H1 (cell line): ENCODE measurements at regions not wholly inside any gene's neighbourhood (a gene's known extent, or its start where the extent isn't known, plus 50 kb on each side); places are given as distances from the start of the nearest gene placed in this dataset.
"Not testable (repeated sequence)": the region's sequence is repeated elsewhere in the genome, so short reads cannot be mapped to it uniquely, and the experiment has no call there.

ENCODE experiments used
- CHD2 ChIP-seq: IDR thresholded peaks from 2 replicates; pipeline ENCODE4 v1.6.1; 2012; ENCODE audit warnings: low read length, improper control_type of control experiment
- FOSL1 ChIP-seq: IDR thresholded peaks from 2 replicates; pipeline ENCODE4 v1.6.1; 2011; ENCODE audit warnings: mild to moderate bottlenecking, low read depth, low read length, moderate library complexity; ENCODE audit not compliant: insufficient read depth
- KDM1A ChIP-seq: fragments of 200-600, 300-600 bp; sonication (generic); IDR thresholded peaks from 2 replicates; pipeline ENCODE4 v1.7.1; 2016; ENCODE audit warnings: mild to moderate bottlenecking, low read length, borderline replicate concordance
- POLR2A ChIP-seq, 2 experiments: IDR thresholded peaks; 1 replicate in 1 of 2; 2 replicates in 1 of 2; pipeline ENCODE4 v1.6.1; 2011; ENCODE audit warnings: low read depth in 2 of 2, low read length in 2 of 2, mild to moderate bottlenecking in 2 of 2; ENCODE audit errors: control extremely low read depth in 1 of 2
- POLR2AphosphoS5 ChIP-seq: IDR thresholded peaks from 2 replicates; pipeline ENCODE4 v1.6.1; 2011; ENCODE audit warnings: low read depth, low read length
- YY1 ChIP-seq: IDR thresholded peaks from 2 replicates; pipeline ENCODE4 v1.6.1; 2011; ENCODE audit warnings: low read depth, mild to moderate bottlenecking, low read length
- TF ChIP-seq, protein P1 (sequence below), 3 experiments: IDR thresholded peaks; 1 replicate in 2 of 3; 2 replicates in 1 of 3; pipeline versions ENCODE4 v1.5.1 to v1.6.1; 2011; ENCODE audit warnings: low read length in 3 of 3, mild to moderate bottlenecking in 3 of 3, inconsistent platforms in 2 of 3, low read depth in 1 of 3, moderate library complexity in 1 of 3; ENCODE audit not compliant: insufficient read depth in 1 of 3; ENCODE audit errors: control extremely low read depth in 1 of 3

DNA sequence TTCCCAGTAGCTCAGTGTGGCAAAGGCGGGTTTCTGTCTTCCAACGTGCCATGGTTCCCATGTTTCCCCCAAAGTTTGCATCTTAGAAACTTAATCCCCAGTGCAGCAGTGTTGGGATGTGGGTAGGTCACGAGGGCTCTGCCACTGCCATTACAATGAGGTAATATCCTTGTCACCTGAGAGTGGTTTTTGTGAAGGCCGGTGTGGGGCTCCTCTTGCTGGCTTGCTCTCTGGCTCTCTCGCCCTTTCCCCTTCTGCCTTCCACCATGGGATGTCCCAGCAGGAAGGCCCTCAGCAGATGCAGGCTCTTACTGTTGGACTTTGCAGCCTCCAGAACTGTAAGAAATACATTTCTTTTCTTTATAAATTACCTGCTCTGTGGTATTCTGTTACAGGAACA is 187.9 kb downstream of the OR4M2 start:
- TF ChIP-seq, protein P1, sequence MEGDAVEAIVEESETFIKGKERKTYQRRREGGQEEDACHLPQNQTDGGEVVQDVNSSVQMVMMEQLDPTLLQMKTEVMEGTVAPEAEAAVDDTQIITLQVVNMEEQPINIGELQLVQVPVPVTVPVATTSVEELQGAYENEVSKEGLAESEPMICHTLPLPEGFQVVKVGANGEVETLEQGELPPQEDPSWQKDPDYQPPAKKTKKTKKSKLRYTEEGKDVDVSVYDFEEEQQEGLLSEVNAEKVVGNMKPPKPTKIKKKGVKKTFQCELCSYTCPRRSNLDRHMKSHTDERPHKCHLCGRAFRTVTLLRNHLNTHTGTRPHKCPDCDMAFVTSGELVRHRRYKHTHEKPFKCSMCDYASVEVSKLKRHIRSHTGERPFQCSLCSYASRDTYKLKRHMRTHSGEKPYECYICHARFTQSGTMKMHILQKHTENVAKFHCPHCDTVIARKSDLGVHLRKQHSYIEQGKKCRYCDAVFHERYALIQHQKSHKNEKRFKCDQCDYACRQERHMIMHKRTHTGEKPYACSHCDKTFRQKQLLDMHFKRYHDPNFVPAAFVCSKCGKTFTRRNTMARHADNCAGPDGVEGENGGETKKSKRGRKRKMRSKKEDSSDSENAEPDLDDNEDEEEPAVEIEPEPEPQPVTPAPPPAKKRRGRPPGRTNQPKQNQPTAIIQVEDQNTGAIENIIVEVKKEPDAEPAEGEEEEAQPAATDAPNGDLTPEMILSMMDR (IDR thresholded peaks at IDR 0.05; ENCODE audit: control extremely low read depth in 1 of 3, insufficient read depth in 1 of 3, low read depth in 1 of 3, low read length in 3 of 3), result not testable (repeated sequence)
- not testable (repeated sequence) for TF ChIP-seq POLR2AphosphoS5; YY1; POLR2A (IDR thresholded peaks at IDR 0.05; ENCODE audit: control extremely low read depth in 1 of 2, low read depth in 2 of 2, low read length in 2 of 2); CHD2; KDM1A; FOSL1
